IMR-90 (cell line): ENCODE measurements at regions not wholly inside any gene's neighbourhood (a gene's known extent, or its start where the extent isn't known, plus 50 kb on each side); places are given as distances from the start of the nearest gene placed in this dataset.

Source experiments
- ATAC-seq: fragments of 200-7000 bp; cut with Tn5 transposase; 2 replicates; pipeline ENCODE4 v1.9.1; 2020; ENCODE audit warnings: low read depth, mild to moderate bottlenecking, moderate library complexity
- BruUV-seq: library from RNA; stranded (reverse); fragments of 400-500 nt; replicated peaks from 2 replicates; lab custom pipeline; 2021; lab: Mats Ljungman, UMichigan
- CTCF ChIA-PET: fragments of 300-600 bp; formaldehyde crosslinking; extraction: SDS; loops from one replicate; lab custom pipeline; 2021; ENCODE audit warnings: antibody characterized with exemption; lab: Yijun Ruan, JAX
- POLR2A ChIA-PET: fragments of 300-600 bp; sonication (Branson Sonifier 250); formaldehyde crosslinking; loops from one replicate; lab custom pipeline; 2022; ENCODE audit warnings: antibody characterized with exemption; ENCODE audit not compliant: unreplicated experiment; lab: Charles Lee
- DNase-seq: peaks from one replicate; pipeline ENCODE4 v3.0.0; 2013
- H2AFZ ChIP-seq: replicated peaks from 2 replicates; pipeline ENCODE3; 2013; ENCODE audit warnings: low read length, mild to moderate bottlenecking; ENCODE audit not compliant: poor library complexity
- H2AK5ac ChIP-seq: 2 replicates; pipeline ENCODE4 v1.6.1; 2013; ENCODE audit warnings: low read depth, low read length, inconsistent platforms
- H2AK9ac ChIP-seq: replicated peaks from 2 replicates; pipeline ENCODE3; 2013; ENCODE audit warnings: mild to moderate bottlenecking, low read depth, low read length, moderate library complexity; ENCODE audit not compliant: poor library complexity
- H2BK120ac ChIP-seq: 2 replicates; pipeline ENCODE4 v1.6.1; 2013; ENCODE audit warnings: low read depth, low read length, inconsistent platforms
- H2BK15ac ChIP-seq: 3 replicates; pipeline ENCODE4 v1.6.1; 2013; ENCODE audit warnings: low read depth, low read length, inconsistent platforms
- H2BK20ac ChIP-seq: 2 replicates; pipeline ENCODE4 v1.6.1; 2013; ENCODE audit warnings: low read depth, mild to moderate bottlenecking, inconsistent platforms, low read length, moderate library complexity
- H2BK5ac ChIP-seq: 2 replicates; pipeline ENCODE4 v1.6.1; 2013; ENCODE audit warnings: mild to moderate bottlenecking, low read depth, low read length, inconsistent platforms; ENCODE audit not compliant: poor library complexity, severe bottlenecking
- H3K14ac ChIP-seq: replicated peaks from 2 replicates; pipeline ENCODE4 v1.6.1; 2013; ENCODE audit warnings: low read depth, low read length, inconsistent platforms
- H3K18ac ChIP-seq: 2 replicates; pipeline ENCODE4 v1.6.1; 2013; ENCODE audit warnings: low read depth, low read length, control low read depth
- H3K23ac ChIP-seq: 2 replicates; pipeline ENCODE4 v1.6.1; 2013; ENCODE audit warnings: low read depth, low read length, inconsistent platforms
- H3K27ac ChIP-seq: 2 replicates; pipeline ENCODE4 v1.5.1; 2013; ENCODE audit warnings: mild to moderate bottlenecking, control low read depth, low read length; ENCODE audit not compliant: insufficient read depth
- H3K27me3 ChIP-seq: 2 replicates; pipeline ENCODE4 v1.6.1; 2013; ENCODE audit warnings: low read length; ENCODE audit not compliant: control insufficient read depth, insufficient read depth
- H3K36me3 ChIP-seq: 2 replicates; pipeline ENCODE4 v1.6.1; 2013; ENCODE audit warnings: low read length, mixed read lengths; ENCODE audit not compliant: control insufficient read depth, insufficient read depth
- H3K4ac ChIP-seq: 2 replicates; pipeline ENCODE4 v1.6.1; 2013; ENCODE audit warnings: low read depth, low read length, inconsistent platforms
- H3K4me1 ChIP-seq: 2 replicates; pipeline ENCODE4 v1.6.1; 2013; ENCODE audit warnings: low read length, mixed read lengths; ENCODE audit not compliant: control insufficient read depth, insufficient read depth
- H3K4me2 ChIP-seq: 2 replicates; pipeline ENCODE4 v1.6.1; 2013; ENCODE audit warnings: low read depth, mild to moderate bottlenecking, control low read depth, low read length, moderate library complexity
- H3K4me3 ChIP-seq: 2 replicates; pipeline ENCODE4 v1.5.1; 2013; ENCODE audit warnings: low read depth, mild to moderate bottlenecking, control low read depth, low read length, moderate library complexity; ENCODE audit not compliant: insufficient read depth
- H3K56ac ChIP-seq: 2 replicates; pipeline ENCODE4 v1.6.1; 2013; ENCODE audit warnings: low read length, inconsistent platforms; ENCODE audit not compliant: insufficient read depth; ENCODE audit errors: extremely low read depth
- H3K79me1 ChIP-seq, 2 experiments: 2 replicates each; pipeline ENCODE4 v1.6.1; 2013; ENCODE audit warnings: low read length in 2 of 2, inconsistent platforms in 1 of 2, low read depth in 1 of 2
- H3K9ac ChIP-seq: 2 replicates; pipeline ENCODE4 v1.6.1; 2013; ENCODE audit warnings: low read depth, low read length, control low read depth
- H3K9me1 ChIP-seq: 2 replicates; pipeline ENCODE4 v1.6.1; 2013; ENCODE audit warnings: low read length, inconsistent platforms; ENCODE audit not compliant: insufficient read depth
- H3K9me3 ChIP-seq: 2 replicates; pipeline ENCODE4 v1.6.1; 2013; ENCODE audit warnings: low read length; ENCODE audit not compliant: control insufficient read depth, insufficient read depth
- H4K20me1 ChIP-seq: 2 replicates; pipeline ENCODE4 v1.6.1; 2013; ENCODE audit warnings: low read length, inconsistent platforms; ENCODE audit not compliant: insufficient read depth
- H4K5ac ChIP-seq: 2 replicates; pipeline ENCODE4 v1.6.1; 2013; ENCODE audit warnings: mild to moderate bottlenecking, low read depth, low read length, control low read depth
- H4K8ac ChIP-seq, 2 experiments: 2 replicates each; pipeline ENCODE4 v1.6.1; 2013; ENCODE audit warnings: low read depth in 2 of 2, low read length in 2 of 2, control low read depth in 1 of 2, inconsistent platforms in 1 of 2
- H4K91ac ChIP-seq: 2 replicates; pipeline ENCODE4 v1.6.1; 2013; ENCODE audit warnings: low read depth, low read length, inconsistent platforms; ENCODE audit not compliant: insufficient read depth
- ELK1 ChIP-seq: fragments of 150-350 bp; IDR thresholded peaks from 2 replicates; pipeline ENCODE4 v1.6.1; 2016; ENCODE audit warnings: low read depth, mild to moderate bottlenecking, low read length, moderate library complexity, borderline replicate concordance
- MAFK ChIP-seq: IDR thresholded peaks from 2 replicates; pipeline ENCODE4 v1.6.1; 2012; ENCODE audit warnings: low read depth, low read length, improper control_type of control experiment
- POLR2A ChIP-seq: IDR thresholded peaks from 2 replicates; pipeline ENCODE4 v1.6.1; 2012; ENCODE audit warnings: mild to moderate bottlenecking, low read depth, low read length
- RAD21 ChIP-seq: IDR thresholded peaks from 2 replicates; pipeline ENCODE4 v1.6.1; 2012; ENCODE audit warnings: low read length, improper control_type of control experiment
- WGBS, 2 experiments: methylation state at CpG; one replicate each; pipeline versions ENCODE4 v1.1.5 to v1.1.7; 2013; ENCODE audit warnings: missing lambda C conversion rate in 2 of 2; ENCODE audit not compliant: insufficient read length in 1 of 2; ENCODE audit errors: extremely low coverage in 2 of 2; 5-methylcytosine and 5-hydroxymethylcytosine counted together
- dilution Hi-C: fragments of 300-500 bp; cut with HindIII; formaldehyde crosslinking; loops from one replicate; pipeline ENCODE4 v1.14.3; 2018; ENCODE audit warnings: low sequenced_read_pairs; ENCODE audit not compliant: unreplicated experiment
- in situ Hi-C: fragments of 300-500 bp; cut with MboI; formaldehyde crosslinking; loops from 3 replicates; pipeline ENCODE4 v1.14.3; 2019; ENCODE audit warnings: low sequenced_read_pairs, inconsistent platforms, mixed read lengths
- intact Hi-C: fragments of 100-400 bp; cut with micrococcal nuclease; formaldehyde crosslinking; loops from 2 replicates; pipeline ENCODE4 v1.10.0; 2022

GRCh38 chr6:76719449-76719848 lies 647.0 kb upstream of the IMPG1 start:
- Histone ChIP-seq H4K5ac (no peak overlapping the region), H4K91ac (no peak overlapping the region), H3K27me3 (no peaks in the 10 kb centered on the region), H2BK20ac (no peak overlapping the region), H3K14ac (no peak overlapping the region), H3K36me3 (no peaks in the 10 kb centered on the region), H3K79me1 (no peaks in the 10 kb centered on the region), H2AFZ (no peak overlapping the region), H3K4me1 (no peaks in the 10 kb centered on the region), H2BK120ac (no peak overlapping the region), H3K27ac (no peak overlapping the region), H3K4me2 (no peak overlapping the region), H3K56ac (no peak overlapping the region), H3K9ac (no peak overlapping the region), H2BK15ac (no peak overlapping the region), H3K4me3 (no peak overlapping the region), H4K8ac (no peak overlapping the region), H3K9me1 (no peaks in the 10 kb centered on the region), H3K9me3 (no peaks in the 10 kb centered on the region), H2AK9ac (no peak overlapping the region), H2AK5ac (no peak overlapping the region), H3K23ac (no peak overlapping the region), H4K20me1 (no peaks in the 10 kb centered on the region), H2BK5ac (no peak overlapping the region), H3K4ac (no peak overlapping the region), H3K18ac (no peak overlapping the region)
- CTCF ChIA-PET: no interaction called here
- POLR2A ChIA-PET: no interaction called here
- intact Hi-C loops (no loop called here), in situ Hi-C loops (no loop called here), dilution Hi-C loops (no loop called here)
- WGBS, 2 experiments: no CpG with 5 or more reads among the region's 1 CpG
- DNase-seq: no peak
- BruUV-seq: no TSS peak
- no peak for ATAC-seq
- TF ChIP-seq ELK1: no peak
- TF ChIP-seq POLR2A: no peak
- TF ChIP-seq MAFK: peak; percentile 72
- TF ChIP-seq RAD21: no peak
